ENCODE measurements at regions not wholly inside any gene's neighbourhood (a gene's known extent, or its start where the extent isn't known, plus 50 kb on each side); places are given as distances from the start of the nearest gene placed in this dataset.

- no peak overlapping the region for H3K27ac Mint-ChIP-seq
- no peak for DNase-seq (ENCODE audit: low spot score)
- intact Hi-C loops (cut with micrococcal nuclease), result no loop called here
- peaks cover 4% of the 10 kb centered on the region for H3K4me1 Mint-ChIP-seq (ENCODE audit: low read depth)
- peaks cover 5% of the 10 kb centered on the region for H3K9me3 Mint-ChIP-seq
- peaks cover 23% of the 10 kb centered on the region for H3K27me3 Mint-ChIP-seq (ENCODE audit: low read depth)
- H3K36me3 Mint-ChIP-seq (ENCODE audit: low read depth), result no peaks in the 10 kb centered on the region
- H3K4me3 Mint-ChIP-seq (ENCODE audit: low read depth), result no peak overlapping the region
Observed at GRCh38 chr7:25527665-25528170, 299.4 kb upstream of the NPVF start.

GRCh38 chr7:25529320-25529719 is 301.0 kb upstream of the NPVF start:
- intact Hi-C loops (cut with micrococcal nuclease), result no loop called here
- H3K36me3 Mint-ChIP-seq (ENCODE audit: low read depth), result no peaks in the 10 kb centered on the region
- no peaks in the 10 kb centered on the region for H3K4me1 Mint-ChIP-seq (ENCODE audit: low read depth)
- H3K4me3 Mint-ChIP-seq (ENCODE audit: low read depth), result no peak overlapping the region
- no peak for DNase-seq (ENCODE audit: low spot score)
- no peak overlapping the region for H3K27ac Mint-ChIP-seq
- H3K9me3 Mint-ChIP-seq, result no peaks in the 10 kb centered on the region
- peaks cover 23% of the 10 kb centered on the region for H3K27me3 Mint-ChIP-seq (ENCODE audit: low read depth)

GRCh38 chr7:25536851-25537250 is 308.6 kb upstream of the NPVF start:
- H3K4me3 Mint-ChIP-seq (ENCODE audit: low read depth), result no peak overlapping the region
- no peak overlapping the region for H3K27ac Mint-ChIP-seq
- no peak for DNase-seq (ENCODE audit: low spot score)
- H3K36me3 Mint-ChIP-seq (ENCODE audit: low read depth), result no peaks in the 10 kb centered on the region
- H3K9me3 Mint-ChIP-seq, result no peaks in the 10 kb centered on the region
- H3K4me1 Mint-ChIP-seq (ENCODE audit: low read depth), result no peaks in the 10 kb centered on the region
- peaks cover 24% of the 10 kb centered on the region for H3K27me3 Mint-ChIP-seq (ENCODE audit: low read depth)
- intact Hi-C loops (cut with micrococcal nuclease), result no loop called here

- no peak overlapping the region for H3K27ac Mint-ChIP-seq
- H3K4me1 Mint-ChIP-seq (ENCODE audit: low read depth), result no peaks in the 10 kb centered on the region
- DNase-seq (ENCODE audit: low spot score), result no peak
- no peak overlapping the region for H3K4me3 Mint-ChIP-seq (ENCODE audit: low read depth)
- intact Hi-C loops (cut with micrococcal nuclease), result no loop called here
- H3K36me3 Mint-ChIP-seq (ENCODE audit: low read depth), result no peaks in the 10 kb centered on the region
- H3K27me3 Mint-ChIP-seq (ENCODE audit: low read depth), result peaks cover 26% of the 10 kb centered on the region
- H3K9me3 Mint-ChIP-seq, result no peaks in the 10 kb centered on the region
Observed at GRCh38 chr7:25537662-25538375, 309.5 kb upstream of the NPVF start.

- no peak overlapping the region for H3K4me3 Mint-ChIP-seq (ENCODE audit: low read depth)
Observed at GRCh38 chr7:25541094-25541821, 313.0 kb upstream of the NPVF start.

GRCh38 chr7:25541877-25542276 is 313.6 kb upstream of the NPVF start:
- H3K4me1 Mint-ChIP-seq (ENCODE audit: low read depth), result no peaks in the 10 kb centered on the region
- H3K36me3 Mint-ChIP-seq (ENCODE audit: low read depth), result no peaks in the 10 kb centered on the region
- peaks cover 17% of the 10 kb centered on the region for H3K27me3 Mint-ChIP-seq (ENCODE audit: low read depth)
- no peak for DNase-seq (ENCODE audit: low spot score)
- H3K9me3 Mint-ChIP-seq, result no peaks in the 10 kb centered on the region
- H3K4me3 Mint-ChIP-seq (ENCODE audit: low read depth), result no peak overlapping the region
- intact Hi-C loops (cut with micrococcal nuclease), result no loop called here
- H3K27ac Mint-ChIP-seq, result no peak overlapping the region

More at GRCh38 chr7:25541094-25541821, 313.0 kb upstream of the NPVF start:
- no peak for DNase-seq (ENCODE audit: low spot score)
- no peaks in the 10 kb centered on the region for H3K9me3 Mint-ChIP-seq
- H3K27ac Mint-ChIP-seq, result no peak overlapping the region
- intact Hi-C loops (cut with micrococcal nuclease), result no loop called here
- no peaks in the 10 kb centered on the region for H3K4me1 Mint-ChIP-seq (ENCODE audit: low read depth)
- H3K27me3 Mint-ChIP-seq (ENCODE audit: low read depth), result peaks cover 17% of the 10 kb centered on the region
- H3K36me3 Mint-ChIP-seq (ENCODE audit: low read depth), result no peaks in the 10 kb centered on the region

- no peak overlapping the region for H3K4me3 Mint-ChIP-seq (ENCODE audit: low read depth)
- DNase-seq (ENCODE audit: low spot score), result no peak
- H3K9me3 Mint-ChIP-seq, result no peaks in the 10 kb centered on the region
- no peaks in the 10 kb centered on the region for H3K36me3 Mint-ChIP-seq (ENCODE audit: low read depth)
- intact Hi-C loops (cut with micrococcal nuclease), result no loop called here
- peaks cover 17% of the 10 kb centered on the region for H3K27me3 Mint-ChIP-seq (ENCODE audit: low read depth)
- no peak overlapping the region for H3K27ac Mint-ChIP-seq
- H3K4me1 Mint-ChIP-seq (ENCODE audit: low read depth), result no peaks in the 10 kb centered on the region
Observed at GRCh38 chr7:25543210-25543609, 314.9 kb upstream of the NPVF start.

GRCh38 chr7:25543798-25544197 is 315.5 kb upstream of the NPVF start:
- no peaks in the 10 kb centered on the region for H3K9me3 Mint-ChIP-seq
- intact Hi-C loops (cut with micrococcal nuclease), result no loop called here
- H3K27ac Mint-ChIP-seq, result no peak overlapping the region
- peaks cover 18% of the 10 kb centered on the region for H3K27me3 Mint-ChIP-seq (ENCODE audit: low read depth)
- H3K4me3 Mint-ChIP-seq (ENCODE audit: low read depth), result no peak overlapping the region
- DNase-seq (ENCODE audit: low spot score), result no peak
- H3K36me3 Mint-ChIP-seq (ENCODE audit: low read depth), result no peaks in the 10 kb centered on the region
- H3K4me1 Mint-ChIP-seq (ENCODE audit: low read depth), result no peaks in the 10 kb centered on the region

GRCh38 chr7:25544254-25544653 is 316.0 kb upstream of the NPVF start:
- no peak overlapping the region for H3K4me3 Mint-ChIP-seq (ENCODE audit: low read depth)
- no peaks in the 10 kb centered on the region for H3K36me3 Mint-ChIP-seq (ENCODE audit: low read depth)
- no peak for DNase-seq (ENCODE audit: low spot score)
- peaks cover 16% of the 10 kb centered on the region for H3K27me3 Mint-ChIP-seq (ENCODE audit: low read depth)
- no peaks in the 10 kb centered on the region for H3K9me3 Mint-ChIP-seq
- intact Hi-C loops (cut with micrococcal nuclease), result no loop called here
- no peaks in the 10 kb centered on the region for H3K4me1 Mint-ChIP-seq (ENCODE audit: low read depth)
- H3K27ac Mint-ChIP-seq, result no peak overlapping the region

GRCh38 chr7:25545124-25546008 is 317.1 kb upstream of the NPVF start:
- Mint-ChIP-seq H3K9me3 (no peaks in the 10 kb centered on the region), H3K4me1 (ENCODE audit: low read depth) (no peaks in the 10 kb centered on the region), H3K27me3 (ENCODE audit: low read depth) (peaks cover 18% of the 10 kb centered on the region), H3K36me3 (ENCODE audit: low read depth) (no peaks in the 10 kb centered on the region), H3K4me3 (ENCODE audit: low read depth) (no peak overlapping the region), H3K27ac (no peak overlapping the region)
- intact Hi-C loops (cut with micrococcal nuclease), result no loop called here
- DNase-seq (ENCODE audit: low spot score), result no peak

- Mint-ChIP-seq H3K27me3 (ENCODE audit: low read depth) (peaks cover 20% of the 10 kb centered on the region), H3K4me3 (ENCODE audit: low read depth) (no peak overlapping the region), H3K9me3 (no peaks in the 10 kb centered on the region), H3K4me1 (ENCODE audit: low read depth) (no peaks in the 10 kb centered on the region), H3K36me3 (ENCODE audit: low read depth) (no peaks in the 10 kb centered on the region), H3K27ac (no peak overlapping the region)
- intact Hi-C loops (cut with micrococcal nuclease), result no loop called here
- DNase-seq (ENCODE audit: low spot score), result no peak
Observed at GRCh38 chr7:25546306-25546705, 318.0 kb upstream of the NPVF start.

GRCh38 chr7:25549271-25549921 is 321.1 kb upstream of the NPVF start:
- Mint-ChIP-seq H3K9me3 (no peaks in the 10 kb centered on the region), H3K36me3 (ENCODE audit: low read depth) (no peaks in the 10 kb centered on the region), H3K27ac (no peak overlapping the region), H3K4me3 (ENCODE audit: low read depth) (no peak overlapping the region), H3K4me1 (ENCODE audit: low read depth) (no peaks in the 10 kb centered on the region), H3K27me3 (ENCODE audit: low read depth) (peaks cover 11% of the 10 kb centered on the region)
- DNase-seq (ENCODE audit: low spot score), result no peak
- intact Hi-C loops (cut with micrococcal nuclease), result no loop called here

All from activated T-helper 2 cell treated with anti-CD3 and anti-CD28 coated beads, Interferon-gamma antibody, Interleukin-2, Interleukin-4, amounts not matched to agents 10 μg/mL and 5 μg/mL and 100 μg/mL, durations not matched to agents 14 hours and 24 hours and 36 hours (primary cell).